ENCODE measurements at regions not wholly inside any gene's neighbourhood (a gene's known extent, or its start where the extent isn't known, plus 50 kb on each side); places are given as distances from the start of the nearest gene placed in this dataset.

GRCh38 chr13:81987677-81988357 is 1646.9 kb upstream of the SPRY2 start:
- Histone ChIP-seq H3K4ac (ENCODE audit: low read depth, low read length) (no peak overlapping the region), H3K27ac (ENCODE audit: insufficient read depth, low read length) (no peak overlapping the region), H3K27me3 (ENCODE audit: control insufficient read depth, insufficient read depth, low read length) (no peaks in the 10 kb centered on the region), H2AK9ac (replicated peaks; ENCODE audit: low read depth, low read length, poor library complexity) (no peak overlapping the region), H2AFZ (replicated peaks; ENCODE audit: low read length, poor library complexity) (no peak overlapping the region), H3K36me3 (ENCODE audit: control insufficient read depth, insufficient read depth, low read length) (no peaks in the 10 kb centered on the region), H4K20me1 (ENCODE audit: insufficient read depth, low read length) (no peaks in the 10 kb centered on the region), H3K14ac (replicated peaks; ENCODE audit: low read depth, low read length) (no peak overlapping the region), H3K4me1 (ENCODE audit: control insufficient read depth, insufficient read depth, low read length) (no peaks in the 10 kb centered on the region), H2BK15ac (ENCODE audit: low read depth, low read length) (no peak overlapping the region), H4K5ac (ENCODE audit: low read depth, low read length) (no peak overlapping the region), H3K9me3 (ENCODE audit: control insufficient read depth, insufficient read depth, low read length) (peaks cover 6% of the 10 kb centered on the region), H4K91ac (ENCODE audit: insufficient read depth, low read depth, low read length) (no peak overlapping the region), H2BK20ac (ENCODE audit: low read depth, low read length) (no peak overlapping the region), H2BK120ac (ENCODE audit: low read depth, low read length) (no peak overlapping the region), H3K79me1 (ENCODE audit: low read depth in 1 of 2, low read length in 2 of 2) (no peaks in the 10 kb centered on the region), H3K23ac (ENCODE audit: low read depth, low read length) (no peak overlapping the region), H3K18ac (ENCODE audit: low read depth, low read length) (no peak overlapping the region), H3K4me3 (ENCODE audit: insufficient read depth, low read depth, low read length) (no peak overlapping the region), H4K8ac (ENCODE audit: low read depth in 2 of 2, low read length in 2 of 2) (no peak overlapping the region), H3K9ac (ENCODE audit: low read depth, low read length) (no peak overlapping the region), H2BK5ac (ENCODE audit: low read depth, low read length, poor library complexity, severe bottlenecking) (no peak overlapping the region), H2AK5ac (ENCODE audit: low read depth, low read length) (no peak overlapping the region), H3K4me2 (ENCODE audit: low read depth, low read length) (no peak overlapping the region), H3K9me1 (ENCODE audit: insufficient read depth, low read length) (no peaks in the 10 kb centered on the region), H3K56ac (ENCODE audit: extremely low read depth, insufficient read depth, low read length) (no peak overlapping the region)
- dilution Hi-C loops (cut with HindIII; ENCODE audit: low sequenced_read_pairs, unreplicated experiment), result no loop called here
- ChIA-PET CTCF (no interaction called here), POLR2A (ENCODE audit: unreplicated experiment) (no interaction called here)
- in situ Hi-C loops (cut with MboI; ENCODE audit: low sequenced_read_pairs), result no loop called here
- intact Hi-C loops (cut with micrococcal nuclease), result no loop called here
- no TSS peak for BruUV-seq (replicated peaks)
- DNase-seq (no peak), ATAC-seq (ENCODE audit: low read depth) (no peak)
- no CpG with 5 or more reads among the region's 3 CpGs for WGBS, 2 experiments (ENCODE audit: extremely low coverage in 2 of 2, insufficient read length in 1 of 2)
- TF ChIP-seq RAD21 (IDR thresholded peaks at IDR 0.05; ENCODE audit: low read length) (no peak), SMC3 (IDR thresholded peaks at IDR 0.05; ENCODE audit: low read depth, low read length) (no peak), BHLHE40 (IDR thresholded peaks at IDR 0.05; ENCODE audit: low read depth, low read length) (no peak), RCOR1 (IDR thresholded peaks at IDR 0.05; ENCODE audit: insufficient replicate concordance, low read length) (no peak)
- TF ChIP-seq, protein P1, sequence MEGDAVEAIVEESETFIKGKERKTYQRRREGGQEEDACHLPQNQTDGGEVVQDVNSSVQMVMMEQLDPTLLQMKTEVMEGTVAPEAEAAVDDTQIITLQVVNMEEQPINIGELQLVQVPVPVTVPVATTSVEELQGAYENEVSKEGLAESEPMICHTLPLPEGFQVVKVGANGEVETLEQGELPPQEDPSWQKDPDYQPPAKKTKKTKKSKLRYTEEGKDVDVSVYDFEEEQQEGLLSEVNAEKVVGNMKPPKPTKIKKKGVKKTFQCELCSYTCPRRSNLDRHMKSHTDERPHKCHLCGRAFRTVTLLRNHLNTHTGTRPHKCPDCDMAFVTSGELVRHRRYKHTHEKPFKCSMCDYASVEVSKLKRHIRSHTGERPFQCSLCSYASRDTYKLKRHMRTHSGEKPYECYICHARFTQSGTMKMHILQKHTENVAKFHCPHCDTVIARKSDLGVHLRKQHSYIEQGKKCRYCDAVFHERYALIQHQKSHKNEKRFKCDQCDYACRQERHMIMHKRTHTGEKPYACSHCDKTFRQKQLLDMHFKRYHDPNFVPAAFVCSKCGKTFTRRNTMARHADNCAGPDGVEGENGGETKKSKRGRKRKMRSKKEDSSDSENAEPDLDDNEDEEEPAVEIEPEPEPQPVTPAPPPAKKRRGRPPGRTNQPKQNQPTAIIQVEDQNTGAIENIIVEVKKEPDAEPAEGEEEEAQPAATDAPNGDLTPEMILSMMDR (conservative IDR thresholded peaks at IDR 0.05; ENCODE audit: low read depth, low read length), result no peak

Measured in IMR-90 (cell line).